Kidney (tissue), 13 donors: ENCODE measurements at regions not wholly inside any gene's neighbourhood (a gene's known extent, or its start where the extent isn't known, plus 50 kb on each side); places are given as distances from the start of the nearest gene placed in this dataset.

ENCODE experiments used
- DNase-seq, 5 donors: peaks; one replicate each; pipeline ENCODE4 v3.0.0-alpha.2; 2013 to 2020
- FAIRE-seq: peaks from 2 replicates; lab custom pipeline; 2012; peaks lifted over from hg19 to GRCh38; lab: Jason Lieb, UNC
- H3K27ac ChIP-seq, 2 donors: one replicate each; pipeline ENCODE4 v1.7.0; 2013; ENCODE audit warnings: low read depth in 2 of 2, low read length in 2 of 2, inconsistent platforms in 1 of 2
- H3K27me3 ChIP-seq: one replicate; pipeline ENCODE4 v1.7.1; 2013; ENCODE audit warnings: low read length, inconsistent platforms; ENCODE audit not compliant: control insufficient read depth, insufficient read depth
- H3K36me3 ChIP-seq, 3 donors: one replicate each; pipeline versions ENCODE4 v1.7.0 to v1.7.1; 2013; ENCODE audit warnings: low read length in 3 of 3, control low read depth in 1 of 3, inconsistent platforms in 1 of 3; ENCODE audit not compliant: insufficient read depth in 3 of 3, control insufficient read depth in 2 of 3
- H3K4me1 ChIP-seq, 3 donors: one replicate each; pipeline versions ENCODE4 v1.7.0 to v1.7.1; 2013; ENCODE audit warnings: low read length in 3 of 3, inconsistent platforms in 1 of 3, low read depth in 1 of 3; ENCODE audit not compliant: control insufficient read depth in 2 of 3, insufficient read depth in 2 of 3
- H3K4me3 ChIP-seq, 3 donors: one replicate each; pipeline versions ENCODE4 v1.7.0 to v1.8.1; 2013; ENCODE audit warnings: low read length in 3 of 3, control low read depth in 1 of 3, inconsistent platforms in 1 of 3
- H3K9ac ChIP-seq, 3 donors: one replicate each; pipeline versions ENCODE4 v1.7.0 to v1.7.1; 2013; ENCODE audit warnings: low read length in 3 of 3, control low read depth in 1 of 3, inconsistent platforms in 1 of 3
- H3K9me3 ChIP-seq, 3 donors: one replicate each; pipeline versions ENCODE4 v1.7.0 to v1.7.1; 2013; ENCODE audit warnings: low read length in 3 of 3, control low read depth in 1 of 3, inconsistent platforms in 1 of 3; ENCODE audit not compliant: control insufficient read depth in 2 of 3, insufficient read depth in 1 of 3
- intact Hi-C: fragments of 100-400 bp; cut with DNase I; formaldehyde crosslinking; loops from one replicate; pipeline ENCODE4 v1.11.1; 2022
- TF ChIP-seq, protein P1 (sequence below): IDR thresholded peaks from 3 replicates; pipeline ENCODE4 v1.5.1; 2012; ENCODE audit warnings: mild to moderate bottlenecking, moderate library complexity, borderline replicate concordance; ENCODE audit not compliant: insufficient read depth; ENCODE audit errors: extremely low read depth
- donor health status: control.
- donor health status: control.
- donor health status: control.
- donor health status: control.
- donor health status: control.
- donor health status: DM: yes; HTN: yes; CAD: no.
- donor health status: Normal renal cell carcinoma (clear cell type).

DNA sequence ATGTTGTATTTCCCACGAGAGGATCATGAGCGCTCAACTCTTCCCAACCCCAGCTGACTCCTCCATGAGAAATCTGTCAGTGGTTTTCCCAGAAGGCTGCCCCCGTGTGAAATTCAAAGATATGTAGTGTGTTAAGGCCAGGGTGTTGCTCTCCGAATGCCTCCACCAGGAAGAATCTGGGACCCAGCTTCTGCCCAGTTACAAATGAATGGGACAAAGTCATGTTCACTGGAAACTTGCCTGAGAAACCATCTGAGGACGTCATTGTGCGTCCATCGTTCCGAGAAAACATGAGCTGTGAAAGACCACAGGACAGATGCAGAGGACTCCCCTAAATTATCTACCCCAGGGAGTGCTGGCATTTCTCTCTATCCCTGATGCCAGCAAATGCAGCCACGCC is 86.0 kb downstream of the AIPL1 start:
- intact Hi-C loops, result no loop called here
- H3K27me3 ChIP-seq, result no peaks in the 10 kb centered on the region
- no peaks in the 10 kb centered on the region for H3K4me1 ChIP-seq
- no peak overlapping the region for H3K4me3 ChIP-seq
- no peak overlapping the region for H3K27ac ChIP-seq
- no peak for DNase-seq
- no peaks in the 10 kb centered on the region for H3K9me3 ChIP-seq
- no peaks in the 10 kb centered on the region for H3K36me3 ChIP-seq
- TF ChIP-seq, protein P1, sequence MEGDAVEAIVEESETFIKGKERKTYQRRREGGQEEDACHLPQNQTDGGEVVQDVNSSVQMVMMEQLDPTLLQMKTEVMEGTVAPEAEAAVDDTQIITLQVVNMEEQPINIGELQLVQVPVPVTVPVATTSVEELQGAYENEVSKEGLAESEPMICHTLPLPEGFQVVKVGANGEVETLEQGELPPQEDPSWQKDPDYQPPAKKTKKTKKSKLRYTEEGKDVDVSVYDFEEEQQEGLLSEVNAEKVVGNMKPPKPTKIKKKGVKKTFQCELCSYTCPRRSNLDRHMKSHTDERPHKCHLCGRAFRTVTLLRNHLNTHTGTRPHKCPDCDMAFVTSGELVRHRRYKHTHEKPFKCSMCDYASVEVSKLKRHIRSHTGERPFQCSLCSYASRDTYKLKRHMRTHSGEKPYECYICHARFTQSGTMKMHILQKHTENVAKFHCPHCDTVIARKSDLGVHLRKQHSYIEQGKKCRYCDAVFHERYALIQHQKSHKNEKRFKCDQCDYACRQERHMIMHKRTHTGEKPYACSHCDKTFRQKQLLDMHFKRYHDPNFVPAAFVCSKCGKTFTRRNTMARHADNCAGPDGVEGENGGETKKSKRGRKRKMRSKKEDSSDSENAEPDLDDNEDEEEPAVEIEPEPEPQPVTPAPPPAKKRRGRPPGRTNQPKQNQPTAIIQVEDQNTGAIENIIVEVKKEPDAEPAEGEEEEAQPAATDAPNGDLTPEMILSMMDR, result no peak
- H3K9ac ChIP-seq, result no peak overlapping the region
- FAIRE-seq, result no peak

DNA sequence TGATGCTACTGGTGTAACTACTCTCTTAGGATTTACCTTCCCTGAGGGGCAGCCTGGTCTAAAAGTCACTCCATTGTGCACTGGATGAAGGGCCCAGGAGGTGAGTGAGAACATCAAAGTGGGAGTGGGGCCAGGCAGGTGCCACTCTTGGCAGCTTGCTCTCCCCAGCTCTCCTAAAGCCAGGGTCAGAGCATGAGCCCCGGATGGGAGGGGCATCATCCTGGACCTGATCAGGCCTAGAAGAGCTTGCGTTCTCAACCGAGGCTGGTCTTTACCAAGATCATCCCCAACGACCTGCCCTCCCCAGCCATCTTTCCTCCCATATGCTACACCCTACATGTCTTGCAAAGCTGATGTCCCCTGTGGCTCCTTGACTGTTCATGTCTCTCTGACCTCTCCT is 87.1 kb downstream of the AIPL1 start:
- FAIRE-seq, result no peak
- H3K9me3 ChIP-seq, result no peaks in the 10 kb centered on the region

GRCh38 chr17:6346986-6347385 is 87.9 kb downstream of the AIPL1 start:
- Histone ChIP-seq H3K27ac (no peak overlapping the region), H3K4me3 (no peak overlapping the region), H3K9ac (no peak overlapping the region), H3K27me3 (no peaks in the 10 kb centered on the region), H3K9me3 (no peaks in the 10 kb centered on the region), H3K4me1 (no peaks in the 10 kb centered on the region), H3K36me3 (no peaks in the 10 kb centered on the region)
- TF ChIP-seq, protein P1, result no peak
- no peak for FAIRE-seq
- intact Hi-C loops, result no loop called here
- DNase-seq, result no peak

More for the DNA sequence above, 87.1 kb downstream of the AIPL1 start:
- Histone ChIP-seq H3K36me3 (no peaks in the 10 kb centered on the region), H3K9ac (no peak overlapping the region), H3K4me1 (no peaks in the 10 kb centered on the region), H3K27ac (no peak overlapping the region), H3K4me3 (no peak overlapping the region), H3K27me3 (no peaks in the 10 kb centered on the region)
- intact Hi-C loops, result no loop called here
- TF ChIP-seq, protein P1, result no peak
- DNase-seq, result no peak

DNA sequence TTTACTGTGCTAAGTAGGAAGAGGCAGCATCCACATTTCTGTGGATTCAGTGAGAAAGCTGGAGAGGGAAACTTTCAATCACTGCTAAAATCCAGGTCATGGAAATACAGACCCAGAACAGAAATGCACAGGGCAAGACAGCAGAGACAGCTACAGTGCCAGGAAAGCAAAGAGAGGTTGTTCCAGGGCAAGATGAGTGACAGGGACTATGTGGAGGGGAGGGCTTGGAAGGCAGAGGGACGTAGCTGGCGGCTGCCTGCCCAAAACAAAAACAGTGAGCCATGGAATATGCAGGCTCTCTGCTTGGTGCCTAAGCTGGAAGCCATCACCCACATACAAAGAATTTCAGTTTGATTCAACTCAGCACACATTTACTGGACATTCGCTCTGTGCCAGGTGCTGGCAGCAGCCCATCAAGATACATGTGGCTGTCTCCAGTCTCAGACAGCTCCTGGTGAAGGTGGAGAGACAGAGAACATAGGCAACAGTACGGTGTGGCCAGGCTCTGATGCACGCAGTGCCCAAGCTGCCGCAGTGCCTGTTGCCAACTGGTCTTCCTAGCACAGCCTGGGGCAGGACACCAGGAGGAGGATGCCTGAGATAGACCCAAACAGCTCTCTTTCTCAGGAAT is 88.7 kb downstream of the AIPL1 start:
- TF ChIP-seq, protein P1, result no peak
- Histone ChIP-seq H3K27me3 (no peaks in the 10 kb centered on the region), H3K4me1 (no peaks in the 10 kb centered on the region), H3K9me3 (no peaks in the 10 kb centered on the region), H3K36me3 (no peaks in the 10 kb centered on the region), H3K27ac (no peak overlapping the region), H3K4me3 (no peak overlapping the region), H3K9ac (no peak overlapping the region)
- no peak for FAIRE-seq
- no peak for DNase-seq
- intact Hi-C loops, result no loop called here
